H1 (cell line): ENCODE measurements at regions not wholly inside any gene's neighbourhood (a gene's known extent, or its start where the extent isn't known, plus 50 kb on each side); places are given as distances from the start of the nearest gene placed in this dataset.

Experiments used
- CTCF ChIA-PET: fragments of 300-600 bp; sonication (Branson Sonifier 250); formaldehyde crosslinking; loops from one replicate; lab custom pipeline; 2021; ENCODE audit not compliant: partially characterized antibody; lab: Charles Lee
- POLR2A ChIA-PET: fragments of 300-600 bp; sonication (Branson Sonifier 250); formaldehyde crosslinking; loops from one replicate; lab custom pipeline; 2021; ENCODE audit warnings: inconsistent platforms; ENCODE audit not compliant: partially characterized antibody; lab: Charles Lee
- DNase-seq, 2 experiments: peaks; one replicate each; pipeline versions ENCODE4 v3.0.0 to v3.0.0-alpha.2; 2010 to 2022; ENCODE audit warnings: low spot score in 2 of 2, low read depth in 1 of 2, mixed read lengths in 1 of 2
- FAIRE-seq: peaks from 2 replicates; lab custom pipeline; 2011; peaks lifted over from hg19 to GRCh38; lab: Jason Lieb, UNC
- H2AFZ ChIP-seq: 2 replicates; pipeline ENCODE4 v1.8.1; 2012; ENCODE audit warnings: low read length, inconsistent platforms
- H2AK5ac ChIP-seq: 2 replicates; pipeline ENCODE4 v1.6.1; 2013; ENCODE audit warnings: low read depth, low read length
- H2BK120ac ChIP-seq: replicated peaks from 2 replicates; pipeline ENCODE3; 2013; ENCODE audit warnings: low read depth, low read length, inconsistent platforms
- H2BK12ac ChIP-seq: 2 replicates; pipeline ENCODE4 v1.6.1; 2013; ENCODE audit warnings: low read depth, low read length
- H2BK15ac ChIP-seq: 2 replicates; pipeline ENCODE4 v1.6.1; 2013; ENCODE audit warnings: low read length
- H2BK20ac ChIP-seq: 2 replicates; pipeline ENCODE4 v1.6.1; 2013; ENCODE audit warnings: low read length
- H2BK5ac ChIP-seq: 2 replicates; pipeline ENCODE4 v1.6.1; 2013; ENCODE audit warnings: low read depth, low read length
- H3K14ac ChIP-seq: 2 replicates; pipeline ENCODE4 v1.6.1; 2013; ENCODE audit warnings: inconsistent platforms; ENCODE audit not compliant: insufficient read length
- H3K18ac ChIP-seq: 2 replicates; pipeline ENCODE4 v1.6.1; 2013; ENCODE audit warnings: low read length; ENCODE audit errors: extremely low read depth
- H3K23ac ChIP-seq: 2 replicates; pipeline ENCODE4 v1.6.1; 2013; ENCODE audit warnings: inconsistent platforms; ENCODE audit not compliant: insufficient read length
- H3K23me2 ChIP-seq: 2 replicates; pipeline ENCODE4 v1.6.1; 2013; ENCODE audit warnings: low read depth, low read length
- H3K27ac ChIP-seq: 2 replicates; pipeline ENCODE4 v1.6.1; 2011; ENCODE audit warnings: low read depth, low read length, inconsistent platforms
- H3K27me3 ChIP-seq, 4 experiments: replicated peaks in 1 of 4; 1 replicate in 1 of 4; 2 replicates in 3 of 4; pipeline versions ENCODE4 v1.6.1 to v1.8.1; 2011 to 2013; ENCODE audit warnings: low read length in 3 of 4, mild to moderate bottlenecking in 3 of 4, inconsistent platforms in 2 of 4, mixed read lengths in 2 of 4, moderate library complexity in 1 of 4; ENCODE audit not compliant: control insufficient read depth in 3 of 4, insufficient read depth in 3 of 4; ENCODE audit errors: extremely low read depth in 1 of 4
- H3K36me3 ChIP-seq, 4 experiments: 2 replicates each; pipeline versions ENCODE4 v1.6.1 to v1.8.1; 2011 to 2013; ENCODE audit warnings: mild to moderate bottlenecking in 4 of 4, low read length in 3 of 4, moderate library complexity in 2 of 4, control low read depth in 1 of 4, inconsistent platforms in 1 of 4; ENCODE audit not compliant: insufficient read depth in 4 of 4, control insufficient read depth in 2 of 4
- H3K4ac ChIP-seq: replicated peaks from 2 replicates; pipeline ENCODE3; 2013; ENCODE audit warnings: low read length, low read depth, mixed read lengths, inconsistent platforms; ENCODE audit not compliant: insufficient read length
- H3K4me1 ChIP-seq, 4 experiments: replicated peaks in 1 of 4; 1 replicate in 1 of 4; 2 replicates in 3 of 4; pipeline versions ENCODE4 v1.6.1 to v1.8.1; 2011 to 2013; ENCODE audit warnings: low read length in 3 of 4, inconsistent platforms in 2 of 4, mixed read lengths in 1 of 4; ENCODE audit not compliant: insufficient read depth in 4 of 4, control insufficient read depth in 3 of 4
- H3K4me2 ChIP-seq, 2 experiments: 2 replicates each; pipeline versions ENCODE4 v1.6.1 to v1.8.1; 2011 to 2013; ENCODE audit warnings: low read depth in 2 of 2, low read length in 2 of 2, control low read depth in 1 of 2, inconsistent platforms in 1 of 2, mild to moderate bottlenecking in 1 of 2; ENCODE audit not compliant: insufficient read depth in 1 of 2
- H3K4me3 ChIP-seq, 4 experiments: fragments of 200-600, 300-600 bp in 1 of 4; sonication (generic), shearing (Covaris generic), sonication (Bioruptor Twin) in 1 of 4; 2 replicates each; pipeline versions ENCODE4 v1.5.1 to v1.8.1; 2011 to 2016; ENCODE audit warnings: low read length in 4 of 4, low read depth in 3 of 4, control low read depth in 2 of 4, inconsistent platforms in 2 of 4, mild to moderate bottlenecking in 2 of 4, mixed read lengths in 1 of 4, moderate library complexity in 1 of 4; ENCODE audit not compliant: insufficient read depth in 2 of 4; ENCODE audit errors: extremely low read depth in 1 of 4
- H3K56ac ChIP-seq: replicated peaks from 2 replicates; pipeline ENCODE3; 2013; ENCODE audit warnings: low read depth, mild to moderate bottlenecking, mixed read lengths, low read length, inconsistent platforms; ENCODE audit not compliant: insufficient read length
- H3K79me1 ChIP-seq: 2 replicates; pipeline ENCODE4 v1.6.1; 2013; ENCODE audit warnings: low read depth, low read length, control low read depth
- H3K79me2 ChIP-seq, 2 experiments: 2 replicates each; pipeline versions ENCODE4 v1.6.1 to v1.8.1; 2012 to 2013; ENCODE audit warnings: low read length in 2 of 2, mild to moderate bottlenecking in 2 of 2, inconsistent platforms in 1 of 2; ENCODE audit not compliant: insufficient read depth in 2 of 2, control insufficient read depth in 1 of 2
- H3K9ac ChIP-seq, 4 experiments: replicated peaks in 1 of 4; 1 replicate in 1 of 4; 2 replicates in 3 of 4; pipeline versions ENCODE4 v1.6.1 to v1.8.1; 2011 to 2013; ENCODE audit warnings: low read depth in 3 of 4, low read length in 3 of 4, control low read depth in 2 of 4, mild to moderate bottlenecking in 2 of 4, moderate library complexity in 2 of 4, inconsistent platforms in 1 of 4; ENCODE audit errors: extremely low read depth in 1 of 4
- H3K9me3 ChIP-seq, 2 experiments: 2 replicates each; pipeline versions ENCODE4 v1.6.1 to v1.8.1; 2012 to 2013; ENCODE audit warnings: mild to moderate bottlenecking in 2 of 2, moderate library complexity in 2 of 2, control low read depth in 1 of 2, inconsistent platforms in 1 of 2, low read depth in 1 of 2, low read length in 1 of 2, mixed read lengths in 1 of 2; ENCODE audit not compliant: insufficient read depth in 2 of 2
- H4K20me1 ChIP-seq, 2 experiments: replicated peaks in 1 of 2; 2 replicates each; pipeline versions ENCODE3 to v1.8.1; 2011 to 2013; ENCODE audit warnings: inconsistent platforms in 2 of 2, low read length in 2 of 2, mild to moderate bottlenecking in 1 of 2; ENCODE audit not compliant: insufficient read depth in 2 of 2, control insufficient read depth in 1 of 2
- H4K5ac ChIP-seq: 2 replicates; pipeline ENCODE4 v1.6.1; 2013; ENCODE audit warnings: low read length, low read depth, mixed read lengths, inconsistent platforms; ENCODE audit not compliant: insufficient read length
- H4K8ac ChIP-seq: 2 replicates; pipeline ENCODE4 v1.8.0; 2013; ENCODE audit warnings: mild to moderate bottlenecking, moderate library complexity, low read length, inconsistent platforms; ENCODE audit not compliant: insufficient read depth; ENCODE audit errors: extremely low read depth
- H4K91ac ChIP-seq: replicated peaks from 2 replicates; pipeline ENCODE3; 2013; ENCODE audit warnings: low read length, mixed read lengths, inconsistent platforms; ENCODE audit not compliant: insufficient read length
- BRCA1 ChIP-seq: IDR thresholded peaks from 2 replicates; pipeline ENCODE4 v1.6.1; 2012; ENCODE audit warnings: low read depth, low read length, improper control_type of control experiment
- CBX5 ChIP-seq: fragments of 300-800, 300-1000 bp; sonication (generic); IDR thresholded peaks from 2 replicates; pipeline ENCODE4 v1.7.1; 2016; ENCODE audit warnings: antibody characterized with exemption, low read length, low read depth
- CTBP2 ChIP-seq: IDR thresholded peaks from 2 replicates; pipeline ENCODE4 v1.7.0; 2011; ENCODE audit warnings: borderline replicate concordance, mild to moderate bottlenecking, moderate library complexity, mixed read lengths, low read length; ENCODE audit not compliant: insufficient read depth, insufficient read length
- FOSL1 ChIP-seq: IDR thresholded peaks from 2 replicates; pipeline ENCODE4 v1.6.1; 2011; ENCODE audit warnings: mild to moderate bottlenecking, low read depth, low read length, moderate library complexity; ENCODE audit not compliant: insufficient read depth
- KDM1A ChIP-seq: fragments of 200-600, 300-600 bp; sonication (generic); IDR thresholded peaks from 2 replicates; pipeline ENCODE4 v1.7.1; 2016; ENCODE audit warnings: mild to moderate bottlenecking, low read length, borderline replicate concordance
- KDM5A ChIP-seq: fragments of 200-600 bp; IDR thresholded peaks from 2 replicates; pipeline ENCODE4 v1.7.1; 2012; ENCODE audit warnings: mild to moderate bottlenecking, low read length, inconsistent platforms, mixed read lengths
- NANOG ChIP-seq: IDR thresholded peaks from 2 replicates; pipeline ENCODE4 v1.6.1; 2011; ENCODE audit warnings: low read length, low read depth, mild to moderate bottlenecking, inconsistent platforms; ENCODE audit not compliant: insufficient read depth, poor library complexity, severe bottlenecking
- RBBP5 ChIP-seq: IDR thresholded peaks from 2 replicates; pipeline ENCODE4 v1.7.1; 2012; ENCODE audit warnings: low read depth, mild to moderate bottlenecking, inconsistent platforms, low read length, moderate library complexity, borderline replicate concordance
- RFX5 ChIP-seq: IDR thresholded peaks from 2 replicates; pipeline ENCODE4 v1.6.1; 2011; ENCODE audit warnings: low read depth, low read length, improper control_type of control experiment, borderline replicate concordance
- RXRA ChIP-seq: IDR thresholded peaks from 2 replicates; pipeline ENCODE4 v1.6.1; 2011; ENCODE audit warnings: low read depth, mild to moderate bottlenecking, low read length, moderate library complexity; ENCODE audit not compliant: insufficient read depth
- SIRT6 ChIP-seq: IDR thresholded peaks from one replicate; pipeline ENCODE4 v1.7.1; 2012; ENCODE audit warnings: low read length, inconsistent platforms
- SIX5 ChIP-seq: IDR thresholded peaks from 2 replicates; pipeline ENCODE4 v1.6.1; 2011; ENCODE audit warnings: mild to moderate bottlenecking, low read depth, low read length
- SP2 ChIP-seq: IDR thresholded peaks from 2 replicates; pipeline ENCODE4 v1.6.1; 2012; ENCODE audit warnings: mild to moderate bottlenecking, low read length, inconsistent platforms
- TAF7 ChIP-seq: optimal IDR thresholded peaks from 2 replicates; pipeline ENCODE3; 2011; ENCODE audit warnings: low read depth, mild to moderate bottlenecking, inconsistent platforms, low read length, moderate library complexity, borderline replicate concordance
- YY1 ChIP-seq: IDR thresholded peaks from 2 replicates; pipeline ENCODE4 v1.6.1; 2011; ENCODE audit warnings: low read depth, mild to moderate bottlenecking, low read length
- WGBS, 2 experiments: shearing (Covaris generic) in 1 of 2; methylation state at CpG; one replicate each; pipeline versions ENCODE4 v1.1.6 to v1.1.7; 2013 to 2015; ENCODE audit warnings: low lambda C conversion rate in 2 of 2, mixed read lengths in 2 of 2, inconsistent platforms in 1 of 2, low coverage in 1 of 2, missing lambda C conversion rate in 1 of 2; ENCODE audit not compliant: insufficient replicate concordance in 2 of 2, insufficient coverage in 1 of 2, insufficient read length in 1 of 2; ENCODE audit errors: extremely low coverage in 1 of 2, missing lambda C conversion rate in 1 of 2; 5-methylcytosine and 5-hydroxymethylcytosine counted together

GRCh38 chr7:155908385-155908784 lies 96.1 kb upstream of the SHH start:
- Histone ChIP-seq H3K14ac (no peak overlapping the region), H3K23me2 (no peaks in the 10 kb centered on the region), H3K27me3 (no peaks in the 10 kb centered on the region), H3K27ac (no peak overlapping the region), H4K91ac (peak overlapping the region; percentile 44), H2BK5ac (no peak overlapping the region), H3K79me2 (no peaks in the 10 kb centered on the region), H3K36me3 (no peaks in the 10 kb centered on the region), H3K4me2 (no peak overlapping the region), H3K9me3 (peaks cover 10 to 11% of the 10 kb centered on the region in 2 experiments; a peak in 2 of 4 replicates), H4K20me1 (no peaks in the 10 kb centered on the region), H3K18ac (no peak overlapping the region), H2BK120ac (no peak overlapping the region), H3K4ac (no peak overlapping the region), H4K8ac (peak overlapping the region; percentile 58; the same call in 1 of the 2 replicates), H2AK5ac (no peak overlapping the region), H2BK15ac (peak overlapping the region; percentile 92; the same call in 1 of the 2 replicates), H2BK12ac (peak overlapping the region; percentile 29; the same call in 1 of the 2 replicates), H3K56ac (no peak overlapping the region), H3K23ac (no peak overlapping the region), H3K9ac (no peak overlapping the region), H2BK20ac (no peak overlapping the region), H4K5ac (no peak overlapping the region), H3K79me1 (no peaks in the 10 kb centered on the region), H2AFZ (0 out of 2 replicates have a peak overlapping the region, but pooled peaks have one; percentile 44), H3K4me1 (peaks cover 0 to 5% (median 0%) of the 10 kb centered on the region in 4 experiments; a peak in 2 of 7 replicates), H3K4me3 (no peak overlapping the region)
- DNase-seq (no peak), FAIRE-seq (no peak)
- ChIA-PET POLR2A (no interaction called here), CTCF (interaction anchor here (1.3 kb wide), 1 partner anchor 46 kb away, joined by 3 read pairs; no protein-coding TSS in a partner anchor)
- 82% methylated on average over 9 of the region's 9 CpGs; no CpG with 5 or more reads in 1 of the 2 experiments for WGBS, 2 experiments
- TF ChIP-seq NANOG (no peak), SIRT6 (no peak), BRCA1 (no peak), KDM1A (no peak), RBBP5 (no peak), TAF7 (no peak), CBX5 (no peak), RXRA (no peak), SIX5 (no peak), YY1 (no peak), CTBP2 (no peak), SP2 (no peak), KDM5A (no peak), FOSL1 (no peak), RFX5 (no peak)
